VCaP (cell line): ENCODE measurements at regions not wholly inside any gene's neighbourhood (a gene's known extent, or its start where the extent isn't known, plus 50 kb on each side); places are given as distances from the start of the nearest gene placed in this dataset.
A peak's percentile ranks its signal among the peaks of the same experiment; 100 is the strongest.

Experiments
- H3K27ac ChIP-seq: fragments of 450-650 bp; 2 replicates; pipeline ENCODE4 v1.5.1; 2017
- CTCF ChIP-seq: fragments of 450-650 bp; conservative IDR thresholded peaks from 2 replicates; pipeline ENCODE4 v1.5.1; 2017; ENCODE audit warnings: mild to moderate bottlenecking, moderate library complexity

GRCh38 chr7:125678771-125679170 is 749.1 kb upstream of the POT1 start:
- H3K27ac ChIP-seq: no peak overlapping the region
- TF ChIP-seq CTCF: no peak

- H3K27ac ChIP-seq: no peak overlapping the region
- TF ChIP-seq CTCF: no peak
These were observed 746.0 kb upstream of the POT1 start for GRCh38 chr7:125675640-125676039.

GRCh38 chr7:125675169-125675568 is 745.5 kb upstream of the POT1 start:
- no peak overlapping the region for H3K27ac ChIP-seq
- TF ChIP-seq CTCF: no peak

DNA sequence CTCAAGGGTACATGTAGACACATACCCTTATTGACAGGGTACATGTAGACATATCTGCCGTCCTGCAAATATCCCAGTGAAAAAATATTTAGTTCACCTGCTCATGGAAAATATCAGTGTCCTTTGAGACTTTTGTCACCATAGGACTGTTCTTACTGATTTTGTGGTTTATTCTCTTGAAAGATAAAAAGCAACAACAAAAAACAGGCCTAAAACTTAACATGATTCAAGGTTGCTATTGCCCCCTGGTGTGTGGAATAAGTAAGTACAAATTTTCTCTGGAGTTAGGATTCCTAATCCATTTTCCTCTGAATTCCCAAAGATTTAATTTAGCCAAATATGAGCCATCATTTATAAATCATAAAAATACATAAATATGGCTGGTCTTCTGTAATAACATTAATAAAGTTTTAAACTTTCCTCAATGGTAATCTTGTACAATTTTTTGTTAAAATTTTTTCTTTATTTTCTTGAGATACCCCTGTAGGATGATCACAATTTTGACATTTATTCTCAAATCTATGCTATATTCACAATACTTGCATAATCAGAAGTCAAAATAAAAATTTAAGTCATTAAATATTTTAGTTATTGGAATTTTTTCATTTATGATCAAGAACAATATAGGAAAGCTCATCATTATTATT is 741.4 kb upstream of the POT1 start:
- peak; percentile 87 for TF ChIP-seq CTCF
- no peak overlapping the region for H3K27ac ChIP-seq

GRCh38 chr7:125668321-125668993 is 738.8 kb upstream of the POT1 start:
- H3K27ac ChIP-seq: no peak overlapping the region

GRCh38 chr7:125664625-125665024 is 735.0 kb upstream of the POT1 start:
- no peak overlapping the region for H3K27ac ChIP-seq
- TF ChIP-seq CTCF: no peak

More at GRCh38 chr7:125668321-125668993, 738.8 kb upstream of the POT1 start:
- TF ChIP-seq CTCF: no peak

DNA sequence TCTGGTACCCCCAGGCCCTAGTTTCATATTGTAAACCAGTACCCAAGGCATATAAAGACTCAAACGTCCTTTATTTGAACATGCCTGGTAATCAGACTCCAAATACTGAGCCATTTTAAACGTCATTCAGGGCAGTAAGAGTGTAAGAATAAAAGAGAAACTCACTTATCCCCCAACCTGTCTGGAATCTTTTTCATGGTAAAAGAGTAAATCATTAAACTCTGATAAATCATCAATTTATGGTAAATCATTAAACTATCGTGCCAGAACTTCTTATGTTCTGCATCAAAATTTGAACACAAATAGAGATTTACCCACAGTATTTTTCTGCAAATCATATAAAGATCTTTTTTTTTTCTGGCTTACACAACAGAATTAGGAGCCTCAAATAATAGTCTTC is 734.3 kb upstream of the POT1 start:
- no peak overlapping the region for H3K27ac ChIP-seq
- TF ChIP-seq CTCF: no peak
